Liver (tissue), 3 donors: ENCODE measurements at regions not wholly inside any gene's neighbourhood (a gene's known extent, or its start where the extent isn't known, plus 50 kb on each side); places are given as distances from the start of the nearest gene placed in this dataset.

Source experiments
- FOXA1 ChIP-seq: IDR thresholded peaks from 2 replicates; pipeline ENCODE4 v1.6.1; 2016; ENCODE audit warnings: antibody characterized with exemption
- GABPA ChIP-seq, 2 donors: IDR thresholded peaks in 1 of 2; conservative IDR thresholded peaks in 1 of 2; 2 replicates each; pipeline ENCODE4 v1.6.1; 2016; ENCODE audit warnings: antibody characterized with exemption in 2 of 2, mild to moderate bottlenecking in 1 of 2, moderate library complexity in 1 of 2
- HNF4G ChIP-seq: IDR thresholded peaks from 2 replicates; pipeline ENCODE4 v1.6.1; 2016; ENCODE audit warnings: antibody characterized with exemption
- JUND ChIP-seq, 2 donors: IDR thresholded peaks; 2 replicates each; pipeline ENCODE4 v1.6.1; 2016; ENCODE audit warnings: antibody characterized with exemption in 2 of 2
- NR2F2 ChIP-seq: IDR thresholded peaks from 2 replicates; pipeline ENCODE4 v1.6.1; 2016; ENCODE audit warnings: antibody characterized with exemption
- REST ChIP-seq: IDR thresholded peaks from 2 replicates; pipeline ENCODE4 v1.6.1; 2016; ENCODE audit warnings: antibody characterized with exemption, mild to moderate bottlenecking
- RXRA ChIP-seq, 2 donors: IDR thresholded peaks; 2 replicates each; pipeline ENCODE4 v1.6.1; 2017 to 2018; ENCODE audit warnings: antibody characterized with exemption in 2 of 2, mild to moderate bottlenecking in 1 of 2
- SP1 ChIP-seq: IDR thresholded peaks from 2 replicates; pipeline ENCODE4 v1.6.1; 2018; ENCODE audit warnings: antibody characterized with exemption, mild to moderate bottlenecking
- YY1 ChIP-seq: IDR thresholded peaks from 2 replicates; pipeline ENCODE4 v1.6.1; 2016; ENCODE audit warnings: antibody characterized with exemption, mild to moderate bottlenecking
- TF ChIP-seq, protein P1 (sequence below): fragments of 150-350 bp; IDR thresholded peaks from 2 replicates; pipeline ENCODE4 v1.5.1; 2017; ENCODE audit warnings: improper control_type of control experiment, low read depth, low read length; ENCODE audit not compliant: missing input control
- TF ChIP-seq, protein P2 (sequence below): IDR thresholded peaks from 2 replicates; pipeline ENCODE4 v1.6.1; 2016; ENCODE audit warnings: antibody characterized with exemption
- donor health status: healthy.
- donor health status: healthy.

- TF ChIP-seq, protein P1, sequence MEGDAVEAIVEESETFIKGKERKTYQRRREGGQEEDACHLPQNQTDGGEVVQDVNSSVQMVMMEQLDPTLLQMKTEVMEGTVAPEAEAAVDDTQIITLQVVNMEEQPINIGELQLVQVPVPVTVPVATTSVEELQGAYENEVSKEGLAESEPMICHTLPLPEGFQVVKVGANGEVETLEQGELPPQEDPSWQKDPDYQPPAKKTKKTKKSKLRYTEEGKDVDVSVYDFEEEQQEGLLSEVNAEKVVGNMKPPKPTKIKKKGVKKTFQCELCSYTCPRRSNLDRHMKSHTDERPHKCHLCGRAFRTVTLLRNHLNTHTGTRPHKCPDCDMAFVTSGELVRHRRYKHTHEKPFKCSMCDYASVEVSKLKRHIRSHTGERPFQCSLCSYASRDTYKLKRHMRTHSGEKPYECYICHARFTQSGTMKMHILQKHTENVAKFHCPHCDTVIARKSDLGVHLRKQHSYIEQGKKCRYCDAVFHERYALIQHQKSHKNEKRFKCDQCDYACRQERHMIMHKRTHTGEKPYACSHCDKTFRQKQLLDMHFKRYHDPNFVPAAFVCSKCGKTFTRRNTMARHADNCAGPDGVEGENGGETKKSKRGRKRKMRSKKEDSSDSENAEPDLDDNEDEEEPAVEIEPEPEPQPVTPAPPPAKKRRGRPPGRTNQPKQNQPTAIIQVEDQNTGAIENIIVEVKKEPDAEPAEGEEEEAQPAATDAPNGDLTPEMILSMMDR: no peak
- TF ChIP-seq REST: no peak
- TF ChIP-seq FOXA1: no peak
- no peak for TF ChIP-seq SP1
- no peak for TF ChIP-seq JUND (IDR thresholded peaks at IDR 0.05)
- TF ChIP-seq GABPA (IDR thresholded peaks at IDR 0.05 in 1 of 2, conservative IDR thresholded peaks at IDR 0.05 in 1 of 2): no peak
- TF ChIP-seq, protein P2, sequence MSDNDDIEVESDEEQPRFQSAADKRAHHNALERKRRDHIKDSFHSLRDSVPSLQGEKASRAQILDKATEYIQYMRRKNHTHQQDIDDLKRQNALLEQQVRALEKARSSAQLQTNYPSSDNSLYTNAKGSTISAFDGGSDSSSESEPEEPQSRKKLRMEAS: no peak
- no peak for TF ChIP-seq NR2F2
- TF ChIP-seq YY1: no peak
- no peak for TF ChIP-seq HNF4G
- no peak for TF ChIP-seq RXRA (IDR thresholded peaks at IDR 0.05)
Observed at GRCh38 chr16:52690468-52690867, 143.5 kb upstream of the TOX3 start.
